GM12878 (cell line): ENCODE measurements at regions not wholly inside any gene's neighbourhood (a gene's known extent, or its start where the extent isn't known, plus 50 kb on each side); places are given as distances from the start of the nearest gene placed in this dataset.
"Not testable (repeated sequence)": the region's sequence is repeated elsewhere in the genome, so short reads cannot be mapped to it uniquely, and the experiment has no call there.

ENCODE experiments used
- ATAC-seq: fragments of 200-7000 bp; cut with Tn5 transposase; 3 replicates; pipeline ENCODE4 v1.9.1; 2020; ENCODE audit warnings: mild to moderate bottlenecking, moderate library complexity
- BruUV-seq: library from RNA; stranded (reverse); fragments of 400-500 nt; replicated peaks from 2 replicates; lab custom pipeline; 2021; lab: Mats Ljungman, UMichigan
- CTCF ChIA-PET: fragments of 300-600 bp; sonication (Branson Sonifier 250); formaldehyde crosslinking; extraction: SDS; loops from one replicate; lab custom pipeline; 2021; ENCODE audit warnings: inconsistent platforms; lab: Yijun Ruan, JAX
- POLR2A ChIA-PET: fragments of 350-600 bp; formaldehyde crosslinking; extraction: SDS; loops from one replicate; lab custom pipeline; 2021; ENCODE audit warnings: inconsistent platforms; lab: Charles Lee
- RAD21 ChIA-PET: fragments of 300-600 bp; sonication (Branson Sonifier 250); formaldehyde crosslinking; loops from one replicate; lab custom pipeline; 2023; ENCODE audit warnings: antibody characterized with exemption; ENCODE audit not compliant: unreplicated experiment; lab: Charles Lee
- SMC1A ChIA-PET: fragments of 300-600 bp; sonication (Branson Sonifier 250); formaldehyde crosslinking; loops from one replicate; lab custom pipeline; 2023; ENCODE audit not compliant: unreplicated experiment, uncharacterized antibody; lab: Charles Lee
- DNase-seq: peaks from one replicate; pipeline ENCODE4 v3.0.0-alpha.2; 2011; ENCODE audit warnings: low read depth, low spot score
- FAIRE-seq: peaks from 3 replicates; lab custom pipeline; 2011; peaks lifted over from hg19 to GRCh38; lab: Jason Lieb, UNC
- H2AFZ ChIP-seq: 2 replicates; pipeline ENCODE4 v1.6.0; 2011; ENCODE audit warnings: low read depth, low read length, control low read depth; ENCODE audit not compliant: control insufficient read depth
- H3K27ac ChIP-seq: 2 replicates; pipeline ENCODE4 v1.5.1; 2011; ENCODE audit warnings: control low read depth; ENCODE audit not compliant: control insufficient read depth, insufficient read depth
- H3K27me3 ChIP-seq, 2 experiments: replicated peaks in 1 of 2; 2 replicates each; pipeline versions ENCODE4 v1.6.0 to v1.6.1; 2011; ENCODE audit warnings: low read length in 1 of 2; ENCODE audit not compliant: control insufficient read depth in 2 of 2, insufficient read depth in 2 of 2
- H3K36me3 ChIP-seq, 2 experiments: 2 replicates each; pipeline ENCODE4 v1.5.1; 2011; ENCODE audit warnings: low read length in 1 of 2; ENCODE audit not compliant: control insufficient read depth in 2 of 2, insufficient read depth in 2 of 2
- H3K4me1 ChIP-seq: 2 replicates; pipeline ENCODE4 v1.6.1; 2011; ENCODE audit warnings: mild to moderate bottlenecking, low read length, moderate library complexity, mixed read lengths; ENCODE audit not compliant: control insufficient read depth, insufficient read depth
- H3K4me2 ChIP-seq: 2 replicates; pipeline ENCODE4 v1.6.0; 2011; ENCODE audit warnings: control low read depth; ENCODE audit not compliant: control insufficient read depth, insufficient read depth
- H3K4me3 ChIP-seq: fragments of 200-600 bp; sonication (generic); 2 replicates; pipeline ENCODE4 v1.5.1; 2016
- H3K79me2 ChIP-seq: 2 replicates; pipeline ENCODE4 v1.6.0; 2011; ENCODE audit warnings: low read length; ENCODE audit not compliant: control insufficient read depth, insufficient read depth
- H3K9ac ChIP-seq: 2 replicates; pipeline ENCODE4 v1.8.0; 2011; ENCODE audit warnings: low read length, control low read depth, mixed read lengths; ENCODE audit not compliant: control insufficient read depth, insufficient read depth
- H3K9me3 ChIP-seq: replicated peaks from 3 replicates; pipeline ENCODE4 v1.5.1; 2011; ENCODE audit warnings: mild to moderate bottlenecking, low read length; ENCODE audit not compliant: control insufficient read depth, insufficient read depth
- H4K20me1 ChIP-seq: 2 replicates; pipeline ENCODE4 v1.6.0; 2011; ENCODE audit not compliant: control insufficient read depth, insufficient read depth
- BCL11A ChIP-seq: IDR thresholded peaks from 2 replicates; pipeline ENCODE4 v1.6.1; 2011; ENCODE audit warnings: low read depth, low read length
- CHD1 ChIP-seq: IDR thresholded peaks from 2 replicates; pipeline ENCODE4 v1.6.1; 2012; ENCODE audit warnings: low read depth, low read length, improper control_type of control experiment
- EZH2 ChIP-seq: IDR thresholded peaks from 2 replicates; pipeline ENCODE4 v1.6.1; 2012; ENCODE audit warnings: low read depth, mild to moderate bottlenecking, control low read depth, inconsistent platforms, low read length, borderline replicate concordance; ENCODE audit not compliant: control insufficient read depth
- IKZF1 ChIP-seq: fragments of 450-650 bp; conservative IDR thresholded peaks from 2 replicates; pipeline ENCODE4 v1.6.1; 2017; ENCODE audit warnings: antibody characterized with exemption, mild to moderate bottlenecking
- IKZF2 ChIP-seq, 2 experiments: fragments of 450-650 bp; IDR thresholded peaks; 2 replicates each; pipeline ENCODE4 v1.6.1; 2017; ENCODE audit warnings: mild to moderate bottlenecking in 2 of 2, moderate library complexity in 2 of 2
- KLF5 ChIP-seq: fragments of 450-650 bp; IDR thresholded peaks from 2 replicates; pipeline ENCODE4 v1.6.1; 2014; ENCODE audit warnings: mild to moderate bottlenecking; ENCODE audit not compliant: partially characterized antibody
- MEF2B ChIP-seq: fragments of 450-650 bp; IDR thresholded peaks from 2 replicates; pipeline ENCODE4 v1.6.1; 2018; ENCODE audit warnings: mild to moderate bottlenecking, moderate library complexity; ENCODE audit not compliant: partially characterized antibody, poor library complexity, severe bottlenecking
- NBN ChIP-seq: fragments of 450-650 bp; IDR thresholded peaks from 2 replicates; pipeline ENCODE4 v1.6.1; 2016
- NFXL1 ChIP-seq: fragments of 450-650 bp; IDR thresholded peaks from 2 replicates; pipeline ENCODE4 v1.6.1; 2017; ENCODE audit warnings: antibody characterized with exemption, mild to moderate bottlenecking, borderline replicate concordance
- NFYB ChIP-seq: IDR thresholded peaks from 2 replicates; pipeline ENCODE4 v1.6.1; 2011; ENCODE audit warnings: low read depth, mild to moderate bottlenecking, low read length, improper control_type of control experiment, moderate library complexity; ENCODE audit not compliant: insufficient read depth
- RB1 ChIP-seq: fragments of 450-650 bp; formaldehyde crosslinking; IDR thresholded peaks from 2 replicates; pipeline ENCODE4 v1.6.1; 2017; ENCODE audit warnings: mild to moderate bottlenecking, borderline replicate concordance
- RCOR1 ChIP-seq: conservative IDR thresholded peaks from 2 replicates; pipeline ENCODE4 v1.6.1; 2012; ENCODE audit warnings: low read depth, low read length, improper control_type of control experiment
- SREBF1 ChIP-seq: IDR thresholded peaks from 2 replicates; pipeline ENCODE4 v1.6.1; 2012; ENCODE audit warnings: mild to moderate bottlenecking, low read length
- TCF3 ChIP-seq: IDR thresholded peaks from 2 replicates; pipeline ENCODE4 v1.6.1; 2012; ENCODE audit warnings: low read depth, mild to moderate bottlenecking, low read length, borderline replicate concordance; ENCODE audit not compliant: insufficient read depth
- WRNIP1 ChIP-seq: IDR thresholded peaks from 2 replicates; pipeline ENCODE4 v1.6.1; 2011; ENCODE audit warnings: low read depth, low read length, improper control_type of control experiment, borderline replicate concordance
- ZBED1 ChIP-seq: IDR thresholded peaks from 2 replicates; pipeline ENCODE4 v1.6.1; 2016; ENCODE audit warnings: borderline replicate concordance
- WGBS: methylation state at CpG from one replicate; pipeline ENCODE4 v1.1.6; 2016; ENCODE audit warnings: low lambda C conversion rate; ENCODE audit not compliant: insufficient replicate concordance, insufficient coverage; ENCODE audit errors: missing lambda C conversion rate; 5-methylcytosine and 5-hydroxymethylcytosine counted together
- in situ Hi-C: fragments of 300-500 bp; cut with MboI; formaldehyde crosslinking; loops from 9 replicates; pipeline ENCODE4 v1.14.3; 2018; ENCODE audit warnings: mixed read lengths
- intact Hi-C: fragments of 100-400 bp; cut with micrococcal nuclease; formaldehyde crosslinking; loops from one replicate; pipeline ENCODE4 v1.14.2; 2022; ENCODE audit not compliant: unreplicated experiment
- TF ChIP-seq, protein P1 (sequence below): IDR thresholded peaks from 2 replicates; pipeline ENCODE4 v1.6.1; 2012; ENCODE audit warnings: low read depth, low read length, improper control_type of control experiment
- TF ChIP-seq, protein P2 (sequence below): fragments of 450-650 bp; conservative IDR thresholded peaks from 2 replicates; pipeline ENCODE4 v1.6.1; 2017; ENCODE audit warnings: mild to moderate bottlenecking, moderate library complexity
- TF ChIP-seq, protein P3 (sequence below): IDR thresholded peaks from 2 replicates; pipeline ENCODE4 v1.6.1; 2012; ENCODE audit warnings: low read length, inconsistent platforms
- TF ChIP-seq, protein P4 (sequence below): IDR thresholded peaks from 2 replicates; pipeline ENCODE4 v1.6.1; 2011; ENCODE audit warnings: mild to moderate bottlenecking, low read depth, low read length, moderate library complexity; ENCODE audit not compliant: insufficient replicate concordance

DNA sequence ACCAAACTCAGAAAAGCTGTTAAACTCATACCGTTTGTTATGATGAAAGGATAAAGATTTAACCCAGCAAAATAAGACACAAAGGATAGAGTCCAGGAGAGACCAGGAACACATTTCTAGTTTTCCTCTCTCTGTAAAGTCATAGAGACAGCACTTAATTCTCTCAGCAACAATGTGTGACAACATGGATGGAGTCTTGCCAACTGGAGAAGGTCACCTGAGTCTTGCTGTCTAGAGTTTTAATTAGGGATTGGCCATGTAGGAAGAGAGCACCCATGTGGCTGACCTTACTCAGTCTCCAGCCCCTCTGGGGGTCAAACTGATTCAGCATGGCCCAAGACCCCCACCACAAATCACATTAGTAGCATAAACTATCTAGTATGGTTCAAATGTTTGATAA is 151.0 kb upstream of the ATF7IP start:
- ChIA-PET CTCF (interaction anchor here (0.6 kb wide), 1 partner anchor 285 kb away, joined by 4 read pairs; no protein-coding TSS in a partner anchor), POLR2A (no interaction called here)
- FAIRE-seq, result no peak

DNA sequence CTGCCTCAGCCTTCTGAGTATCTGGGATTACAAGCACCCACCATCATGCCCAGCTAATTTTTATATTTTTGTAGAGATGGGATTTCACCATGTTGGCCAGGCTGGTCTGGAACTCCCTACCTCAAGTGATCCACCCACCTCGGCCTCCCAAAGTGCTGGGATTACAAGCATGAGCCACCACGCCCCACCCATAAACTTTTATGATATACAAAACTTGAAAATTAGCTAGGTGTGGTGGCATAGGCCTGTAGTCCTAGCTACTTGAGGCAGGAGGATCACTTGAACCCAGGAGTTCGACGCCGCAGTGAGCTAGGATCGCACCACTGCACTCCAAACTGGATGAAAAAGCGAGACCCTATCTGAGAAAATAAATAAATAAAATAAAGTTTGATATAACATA is 149.5 kb upstream of the ATF7IP start:
- H3K36me3 ChIP-seq, ATAC-seq, H3K4me3 ChIP-seq, RAD21 ChIA-PET, H3K27me3 ChIP-seq, BruUV-seq, H4K20me1 ChIP-seq, intact Hi-C loops, DNase-seq, H3K9ac ChIP-seq, H2AFZ ChIP-seq, H3K4me1 ChIP-seq, H3K79me2 ChIP-seq, H3K9me3 ChIP-seq, in situ Hi-C loops, H3K4me2 ChIP-seq, H3K27ac ChIP-seq, FAIRE-seq: not testable (repeated sequence)
- 97% methylated on average over 7 of the region's 7 CpGs for WGBS
- CTCF ChIA-PET, result interaction anchor here (0.9 to 1.0 kb wide), 2 partner anchors 30 to 48 kb away, joined by 3 to 5 read pairs; no protein-coding TSS in a partner anchor
- POLR2A ChIA-PET, result interaction anchor here (0.7 kb wide), 1 partner anchor 10 kb away, joined by 7 read pairs; no protein-coding TSS in a partner anchor
- SMC1A ChIA-PET, result interaction anchor here (1.3 to 2.3 kb wide), 3 partner anchors 17 to 30 kb away, joined by 3 to 6 read pairs (median 5); no protein-coding TSS in a partner anchor

More for the DNA sequence above, 151.0 kb upstream of the ATF7IP start:
- WGBS, result 91% methylated on average over 1 of the region's 1 CpG
- Histone ChIP-seq H3K79me2 (no peaks in the 10 kb centered on the region), H3K27me3 (no peaks in the 10 kb centered on the region), H3K27ac (no peak overlapping the region), H3K9me3 (peaks cover 1% of the 10 kb centered on the region; the same call in 1 of the 3 replicates), H3K4me3 (no peak overlapping the region), H4K20me1 (no peaks in the 10 kb centered on the region), H3K4me2 (no peak overlapping the region), H3K4me1 (no peaks in the 10 kb centered on the region), H3K9ac (no peak overlapping the region), H3K36me3 (no peaks in the 10 kb centered on the region), H2AFZ (no peak overlapping the region)
- no TSS peak for BruUV-seq
- no peak for DNase-seq
- no peak for ATAC-seq
- SMC1A ChIA-PET, result interaction anchor here (2.3 kb wide), 1 partner anchor 16 kb away, joined by 6 read pairs; no protein-coding TSS in a partner anchor
- RAD21 ChIA-PET, result no interaction called here
- intact Hi-C loops (no loop called here), in situ Hi-C loops (no loop called here)
- TF ChIP-seq IKZF2 (IDR thresholded peaks at IDR 0.05), result no peak
- TF ChIP-seq, protein P1, sequence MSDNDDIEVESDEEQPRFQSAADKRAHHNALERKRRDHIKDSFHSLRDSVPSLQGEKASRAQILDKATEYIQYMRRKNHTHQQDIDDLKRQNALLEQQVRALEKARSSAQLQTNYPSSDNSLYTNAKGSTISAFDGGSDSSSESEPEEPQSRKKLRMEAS, result no peak
- no peak for TF ChIP-seq EZH2
- TF ChIP-seq, protein P2, sequence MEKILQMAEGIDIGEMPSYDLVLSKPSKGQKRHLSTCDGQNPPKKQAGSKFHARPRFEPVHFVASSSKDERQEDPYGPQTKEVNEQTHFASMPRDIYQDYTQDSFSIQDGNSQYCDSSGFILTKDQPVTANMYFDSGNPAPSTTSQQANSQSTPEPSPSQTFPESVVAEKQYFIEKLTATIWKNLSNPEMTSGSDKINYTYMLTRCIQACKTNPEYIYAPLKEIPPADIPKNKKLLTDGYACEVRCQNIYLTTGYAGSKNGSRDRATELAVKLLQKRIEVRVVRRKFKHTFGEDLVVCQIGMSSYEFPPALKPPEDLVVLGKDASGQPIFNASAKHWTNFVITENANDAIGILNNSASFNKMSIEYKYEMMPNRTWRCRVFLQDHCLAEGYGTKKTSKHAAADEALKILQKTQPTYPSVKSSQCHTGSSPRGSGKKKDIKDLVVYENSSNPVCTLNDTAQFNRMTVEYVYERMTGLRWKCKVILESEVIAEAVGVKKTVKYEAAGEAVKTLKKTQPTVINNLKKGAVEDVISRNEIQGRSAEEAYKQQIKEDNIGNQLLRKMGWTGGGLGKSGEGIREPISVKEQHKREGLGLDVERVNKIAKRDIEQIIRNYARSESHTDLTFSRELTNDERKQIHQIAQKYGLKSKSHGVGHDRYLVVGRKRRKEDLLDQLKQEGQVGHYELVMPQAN, result no peak
- TF ChIP-seq NFYB, result no peak
- TF ChIP-seq, protein P3, sequence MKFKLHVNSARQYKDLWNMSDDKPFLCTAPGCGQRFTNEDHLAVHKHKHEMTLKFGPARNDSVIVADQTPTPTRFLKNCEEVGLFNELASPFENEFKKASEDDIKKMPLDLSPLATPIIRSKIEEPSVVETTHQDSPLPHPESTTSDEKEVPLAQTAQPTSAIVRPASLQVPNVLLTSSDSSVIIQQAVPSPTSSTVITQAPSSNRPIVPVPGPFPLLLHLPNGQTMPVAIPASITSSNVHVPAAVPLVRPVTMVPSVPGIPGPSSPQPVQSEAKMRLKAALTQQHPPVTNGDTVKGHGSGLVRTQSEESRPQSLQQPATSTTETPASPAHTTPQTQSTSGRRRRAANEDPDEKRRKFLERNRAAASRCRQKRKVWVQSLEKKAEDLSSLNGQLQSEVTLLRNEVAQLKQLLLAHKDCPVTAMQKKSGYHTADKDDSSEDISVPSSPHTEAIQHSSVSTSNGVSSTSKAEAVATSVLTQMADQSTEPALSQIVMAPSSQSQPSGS, result no peak
- TF ChIP-seq, protein P4, sequence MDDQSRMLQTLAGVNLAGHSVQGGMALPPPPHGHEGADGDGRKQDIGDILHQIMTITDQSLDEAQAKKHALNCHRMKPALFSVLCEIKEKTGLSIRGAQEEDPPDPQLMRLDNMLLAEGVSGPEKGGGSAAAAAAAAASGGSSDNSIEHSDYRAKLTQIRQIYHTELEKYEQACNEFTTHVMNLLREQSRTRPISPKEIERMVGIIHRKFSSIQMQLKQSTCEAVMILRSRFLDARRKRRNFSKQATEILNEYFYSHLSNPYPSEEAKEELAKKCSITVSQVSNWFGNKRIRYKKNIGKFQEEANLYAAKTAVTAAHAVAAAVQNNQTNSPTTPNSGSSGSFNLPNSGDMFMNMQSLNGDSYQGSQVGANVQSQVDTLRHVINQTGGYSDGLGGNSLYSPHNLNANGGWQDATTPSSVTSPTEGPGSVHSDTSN, result no peak
- TF ChIP-seq SREBF1, result no peak
- no peak for TF ChIP-seq ZBED1
- no peak for TF ChIP-seq RCOR1
- no peak for TF ChIP-seq MEF2B
- no peak for TF ChIP-seq IKZF1
- TF ChIP-seq WRNIP1, result no peak
- TF ChIP-seq RB1, result no peak
- no peak for TF ChIP-seq KLF5
- TF ChIP-seq CHD1, result no peak
- no peak for TF ChIP-seq NBN
- no peak for TF ChIP-seq BCL11A
- no peak for TF ChIP-seq NFXL1
- TF ChIP-seq TCF3, result no peak
